Lower lobe of right lung (tissue), 2 donors: ENCODE measurements at regions not wholly inside any gene's neighbourhood (a gene's known extent, or its start where the extent isn't known, plus 50 kb on each side); places are given as distances from the start of the nearest gene placed in this dataset.
"Not testable (repeated sequence)": the region's sequence is repeated elsewhere in the genome, so short reads cannot be mapped to it uniquely, and the experiment has no call there.

Source experiments
- ATAC-seq, 2 donors: fragments of 200-7000 bp; cut with Tn5 transposase; one replicate each; pipeline ENCODE4 v1.9.1; 2020 to 2022; ENCODE audit warnings: mild to moderate bottlenecking in 2 of 2, moderate library complexity in 2 of 2
- DNase-seq: peaks from one replicate; pipeline ENCODE4 v3.0.0-alpha.2; 2020
- H3K27ac ChIP-seq: fragments of 200-600 bp; one replicate; pipeline ENCODE4 v1.8.0; 2022
- H3K27me3 ChIP-seq: fragments of 200-600 bp; one replicate; pipeline ENCODE4 v1.8.0; 2022; ENCODE audit warnings: low read depth
- H3K36me3 ChIP-seq: fragments of 200-600 bp; one replicate; pipeline ENCODE4 v1.8.0; 2022; ENCODE audit warnings: mild to moderate bottlenecking
- H3K4me1 ChIP-seq: fragments of 200-600 bp; one replicate; pipeline ENCODE4 v1.8.0; 2022
- H3K4me3 ChIP-seq: fragments of 200-600 bp; one replicate; pipeline ENCODE4 v1.8.0; 2022; ENCODE audit warnings: mild to moderate bottlenecking
- H3K9me3 ChIP-seq: fragments of 200-600 bp; one replicate; pipeline ENCODE4 v1.8.0; 2022
- intact Hi-C: fragments of 100-400 bp; cut with DNase I; formaldehyde crosslinking; loops from one replicate; pipeline ENCODE4 v1.11.0; 2022
- TF ChIP-seq, protein P1 (sequence below): fragments of 200-600 bp; IDR thresholded peaks from one replicate; pipeline ENCODE4 v1.8.0; 2022; ENCODE audit warnings: antibody characterized with exemption, mild to moderate bottlenecking
- donor health status: DM: no; HTN: yes; CAD: no; lungs with severe emphysema.

DNA sequence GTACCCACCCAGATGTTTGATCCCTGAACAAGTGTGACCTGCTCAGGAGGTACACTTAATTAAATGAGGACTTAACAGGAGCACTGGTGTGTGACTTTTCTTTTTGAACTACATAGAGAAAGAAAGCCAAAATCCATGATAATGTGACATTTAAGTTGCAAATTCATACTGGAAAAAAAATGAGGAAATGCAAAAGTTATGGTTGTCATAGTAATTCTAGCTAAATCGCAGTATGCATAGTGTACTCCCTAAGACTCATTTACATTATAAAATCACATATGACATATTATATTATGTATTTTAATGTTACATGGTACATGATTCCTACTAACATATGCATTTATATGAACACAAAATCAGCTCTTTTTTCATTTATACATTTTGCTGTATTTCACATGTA is 92.0 kb upstream of the PCSK5 start:
- ATAC-seq (no peak), DNase-seq (no peak)
- H3K4me3 ChIP-seq: no peak overlapping the region
- no peaks in the 10 kb centered on the region for H3K27me3 ChIP-seq
- intact Hi-C loops: no loop called here
- TF ChIP-seq, protein P1, sequence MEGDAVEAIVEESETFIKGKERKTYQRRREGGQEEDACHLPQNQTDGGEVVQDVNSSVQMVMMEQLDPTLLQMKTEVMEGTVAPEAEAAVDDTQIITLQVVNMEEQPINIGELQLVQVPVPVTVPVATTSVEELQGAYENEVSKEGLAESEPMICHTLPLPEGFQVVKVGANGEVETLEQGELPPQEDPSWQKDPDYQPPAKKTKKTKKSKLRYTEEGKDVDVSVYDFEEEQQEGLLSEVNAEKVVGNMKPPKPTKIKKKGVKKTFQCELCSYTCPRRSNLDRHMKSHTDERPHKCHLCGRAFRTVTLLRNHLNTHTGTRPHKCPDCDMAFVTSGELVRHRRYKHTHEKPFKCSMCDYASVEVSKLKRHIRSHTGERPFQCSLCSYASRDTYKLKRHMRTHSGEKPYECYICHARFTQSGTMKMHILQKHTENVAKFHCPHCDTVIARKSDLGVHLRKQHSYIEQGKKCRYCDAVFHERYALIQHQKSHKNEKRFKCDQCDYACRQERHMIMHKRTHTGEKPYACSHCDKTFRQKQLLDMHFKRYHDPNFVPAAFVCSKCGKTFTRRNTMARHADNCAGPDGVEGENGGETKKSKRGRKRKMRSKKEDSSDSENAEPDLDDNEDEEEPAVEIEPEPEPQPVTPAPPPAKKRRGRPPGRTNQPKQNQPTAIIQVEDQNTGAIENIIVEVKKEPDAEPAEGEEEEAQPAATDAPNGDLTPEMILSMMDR: no peak
- no peak overlapping the region for H3K27ac ChIP-seq
- H3K4me1 ChIP-seq: no peaks in the 10 kb centered on the region
- no peaks in the 10 kb centered on the region for H3K36me3 ChIP-seq
- H3K9me3 ChIP-seq: no peaks in the 10 kb centered on the region

DNA sequence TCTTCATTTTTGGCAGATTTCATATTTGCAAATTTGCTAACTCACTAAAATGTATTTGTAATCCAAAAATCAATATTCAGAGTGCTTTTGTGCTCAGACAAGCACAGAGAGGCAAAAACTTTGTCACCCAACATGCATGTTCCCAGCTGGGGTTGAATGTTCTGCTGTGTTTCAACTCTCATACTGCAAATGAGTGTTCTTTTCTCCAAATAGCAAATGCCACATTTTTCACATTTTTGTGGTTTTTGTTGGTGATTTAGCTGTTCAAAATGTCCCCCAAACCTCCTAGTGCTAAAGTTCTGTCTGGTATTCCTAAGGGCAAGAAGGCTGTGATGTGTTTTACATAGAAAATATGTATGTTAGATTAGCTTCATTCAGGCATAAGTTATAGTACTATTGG is 87.3 kb upstream of the PCSK5 start:
- ATAC-seq (no peak), DNase-seq (no peak)
- Histone ChIP-seq H3K9me3 (no peaks in the 10 kb centered on the region), H3K36me3 (no peaks in the 10 kb centered on the region), H3K4me1 (no peaks in the 10 kb centered on the region), H3K27me3 (no peaks in the 10 kb centered on the region), H3K27ac (no peak overlapping the region), H3K4me3 (no peak overlapping the region)
- TF ChIP-seq, protein P1: no peak
- intact Hi-C loops: no loop called here

DNA sequence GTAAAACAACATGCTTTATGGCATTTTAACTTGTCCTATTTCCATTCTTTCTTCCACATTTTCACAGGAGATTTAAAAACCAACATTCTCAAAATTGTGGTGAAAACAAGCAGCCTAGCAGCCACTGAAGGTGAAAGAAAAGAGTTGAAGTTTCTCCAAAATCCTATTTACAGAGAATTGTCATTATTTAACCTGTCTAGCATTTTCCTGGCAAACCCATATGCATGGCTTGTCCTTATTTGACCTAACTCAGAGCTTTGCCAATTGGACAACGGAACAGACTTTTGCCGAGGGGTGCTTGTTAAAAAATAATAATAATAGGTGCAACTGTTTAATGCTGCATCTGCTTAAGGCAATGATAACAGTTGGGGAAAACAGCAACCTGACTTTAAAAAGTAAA is 80.4 kb upstream of the PCSK5 start:
- no peak overlapping the region for H3K27ac ChIP-seq
- no peak overlapping the region for H3K4me3 ChIP-seq
- ATAC-seq (no peak), DNase-seq (no peak)
- no peaks in the 10 kb centered on the region for H3K27me3 ChIP-seq
- TF ChIP-seq, protein P1: no peak
- no peaks in the 10 kb centered on the region for H3K36me3 ChIP-seq
- intact Hi-C loops: no loop called here
- peaks cover 8% of the 10 kb centered on the region for H3K9me3 ChIP-seq
- no peaks in the 10 kb centered on the region for H3K4me1 ChIP-seq

DNA sequence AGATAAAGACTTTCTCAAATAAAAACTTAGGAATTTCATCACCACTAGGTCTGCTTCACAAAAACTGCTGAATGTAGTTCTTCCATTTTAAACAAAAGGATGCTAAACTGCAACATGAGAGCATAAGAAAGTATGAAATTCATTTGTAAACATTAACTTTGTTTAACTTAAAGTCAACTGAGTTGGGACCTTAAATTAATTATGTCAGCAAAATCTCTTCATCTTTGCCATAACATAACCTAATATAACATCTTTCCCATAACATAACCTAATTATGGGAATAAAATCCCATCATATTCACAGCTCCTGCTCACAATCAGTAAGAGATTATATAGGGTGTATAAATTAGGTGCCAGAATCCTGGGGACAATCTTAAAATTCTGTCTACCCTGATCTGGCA is 78.8 kb upstream of the PCSK5 start:
- TF ChIP-seq, protein P1: no peak

DNA sequence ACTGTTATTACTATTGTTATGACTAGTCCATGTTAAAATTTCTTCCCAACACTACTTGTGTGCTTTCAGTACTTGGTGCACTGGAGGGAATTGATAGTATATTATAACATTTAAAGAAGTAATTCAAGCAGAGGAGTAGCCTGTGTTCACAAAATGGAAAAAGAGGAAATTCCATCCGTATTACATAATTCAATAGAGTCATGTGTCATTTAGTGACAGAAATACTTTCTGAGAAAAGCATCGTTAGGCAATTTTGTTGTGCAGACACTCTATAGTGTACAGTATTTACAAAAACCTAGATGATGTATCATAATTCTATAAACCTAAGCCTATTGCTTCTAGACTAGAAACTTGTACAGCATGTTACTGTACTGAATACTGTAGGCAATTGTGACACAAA is 78.3 kb upstream of the PCSK5 start:
- Histone ChIP-seq H3K9me3 (peaks cover 8% of the 10 kb centered on the region), H3K4me1 (no peaks in the 10 kb centered on the region), H3K4me3 (no peak overlapping the region), H3K27me3 (no peaks in the 10 kb centered on the region), H3K36me3 (no peaks in the 10 kb centered on the region), H3K27ac (no peak overlapping the region)
- DNase-seq (no peak), ATAC-seq (no peak)
- TF ChIP-seq, protein P1: no peak
- intact Hi-C loops: no loop called here

More for the DNA sequence above, 78.8 kb upstream of the PCSK5 start:
- no peak for DNase-seq
- Histone ChIP-seq H3K4me3 (no peak overlapping the region), H3K9me3 (peaks cover 8% of the 10 kb centered on the region), H3K27me3 (no peaks in the 10 kb centered on the region), H3K27ac (no peak overlapping the region), H3K4me1 (no peaks in the 10 kb centered on the region), H3K36me3 (no peaks in the 10 kb centered on the region)
- ATAC-seq: no peak
- intact Hi-C loops: no loop called here

DNA sequence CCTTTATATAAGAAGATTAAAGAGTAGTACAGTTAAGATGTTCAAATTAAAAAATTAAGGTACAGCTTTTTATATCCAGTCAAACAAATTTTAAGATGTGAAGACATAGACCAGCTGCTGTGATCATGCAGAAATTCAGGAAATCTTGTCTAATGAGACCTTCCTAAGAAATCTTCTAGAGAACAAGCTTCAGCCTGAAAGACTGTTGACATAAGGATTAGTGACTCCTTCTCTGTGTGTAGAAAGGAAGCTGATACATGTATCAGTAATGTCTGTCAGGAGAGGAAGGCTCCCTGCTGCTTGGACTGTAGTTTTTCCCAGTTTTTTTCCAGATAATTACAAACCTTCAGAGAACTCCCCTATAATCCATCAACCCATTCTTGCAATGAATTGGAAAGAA is 75.8 kb upstream of the PCSK5 start:
- intact Hi-C loops: no loop called here
- Histone ChIP-seq H3K4me1 (no peaks in the 10 kb centered on the region), H3K27ac (no peak overlapping the region), H3K4me3 (no peak overlapping the region), H3K27me3 (no peaks in the 10 kb centered on the region), H3K36me3 (no peaks in the 10 kb centered on the region), H3K9me3 (peaks cover 8% of the 10 kb centered on the region)
- ATAC-seq (no peak), DNase-seq (no peak)
- TF ChIP-seq, protein P1: no peak

DNA sequence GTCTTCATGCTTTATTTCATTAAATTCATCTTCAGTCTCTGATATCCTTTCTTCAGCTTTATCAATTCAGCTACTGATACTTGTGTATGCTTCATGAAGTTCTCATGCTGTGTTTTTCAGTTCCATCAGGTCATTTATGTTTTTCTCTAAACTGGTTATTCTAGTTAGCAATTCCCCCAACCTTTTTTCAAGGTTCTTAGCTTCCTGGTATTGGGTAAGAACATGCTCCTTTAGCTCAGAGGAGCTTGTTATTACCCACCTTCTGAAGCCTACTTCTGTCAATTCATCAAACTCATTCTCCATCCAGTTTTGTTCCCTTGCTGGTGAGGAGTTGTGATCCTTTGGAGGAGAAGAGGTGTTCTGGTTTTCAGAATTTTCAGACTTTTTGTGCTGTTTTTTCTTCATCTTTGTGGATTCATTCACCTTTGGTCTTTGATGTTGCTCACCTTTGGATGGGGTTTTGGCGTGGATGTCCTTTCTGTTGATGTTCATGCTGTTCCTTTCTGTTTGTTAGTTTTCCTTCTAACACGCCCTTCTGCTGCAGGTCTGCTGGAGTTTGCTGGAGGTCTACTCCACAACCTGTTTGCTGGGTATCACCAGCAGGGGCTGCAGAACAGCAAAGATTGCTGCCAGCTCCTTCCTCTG is 69.9 kb upstream of the PCSK5 start:
- H3K4me3 ChIP-seq, ATAC-seq, H3K9me3 ChIP-seq, H3K4me1 ChIP-seq, H3K36me3 ChIP-seq, intact Hi-C loops, H3K27ac ChIP-seq, DNase-seq, H3K27me3 ChIP-seq: not testable (repeated sequence)
